C4-2B (cell line): ENCODE measurements at regions not wholly inside any gene's neighbourhood (a gene's known extent, or its start where the extent isn't known, plus 50 kb on each side); places are given as distances from the start of the nearest gene placed in this dataset.
A peak's percentile ranks its signal among the peaks of the same experiment; 100 is the strongest.

Source experiments
- H3K27ac ChIP-seq: fragments of 450-650 bp; 2 replicates; pipeline ENCODE4 v1.5.1; 2017
- ZFX ChIP-seq: fragments of 450-650 bp; IDR thresholded peaks from 2 replicates; pipeline ENCODE4 v1.6.1; 2017
- TF ChIP-seq, protein P1 (sequence below): fragments of 450-650 bp; conservative IDR thresholded peaks from 2 replicates; pipeline ENCODE4 v1.5.1; 2017; ENCODE audit warnings: mild to moderate bottlenecking

DNA sequence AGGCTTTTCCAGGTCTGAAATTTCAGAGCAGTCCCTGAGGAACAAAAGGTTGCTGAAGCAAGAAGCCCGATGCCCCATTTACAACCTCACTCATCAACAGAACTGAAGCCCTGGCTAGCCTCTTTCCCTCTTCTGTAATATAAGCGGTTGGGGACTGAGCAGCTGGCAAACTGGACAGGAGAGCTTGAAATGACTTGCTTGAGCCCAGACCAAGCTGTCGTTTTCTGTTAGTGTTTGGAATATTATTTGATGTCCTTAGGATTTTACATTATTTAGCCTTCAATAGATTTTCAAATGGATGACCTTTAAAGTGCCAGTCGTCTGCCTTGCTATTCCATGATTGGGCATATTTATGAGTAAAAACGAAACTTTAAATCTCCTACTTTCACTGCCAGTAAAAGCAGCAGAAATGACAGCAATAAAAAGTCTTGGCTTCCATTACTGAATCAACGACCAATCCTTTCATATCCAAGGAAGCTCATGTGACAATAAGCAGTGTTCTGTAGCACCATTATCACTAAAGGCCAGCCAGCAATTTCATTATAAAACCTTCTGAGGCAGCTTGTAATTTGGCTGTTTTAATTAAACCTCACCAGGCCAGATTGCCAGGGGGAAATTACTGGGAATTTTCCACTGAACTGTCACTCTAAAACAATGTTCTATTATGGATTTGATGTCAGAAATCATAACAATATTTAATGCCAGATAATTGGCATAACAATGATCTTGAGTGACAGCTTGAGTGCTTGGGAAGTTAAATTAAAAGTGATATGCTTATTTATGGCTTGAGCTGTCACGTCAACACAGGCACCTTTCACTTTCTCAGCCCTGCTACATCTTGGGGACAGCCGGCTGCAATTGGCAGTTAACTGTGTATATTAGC lies 85.9 kb downstream of the LSMEM1 start:
- TF ChIP-seq, protein P1, sequence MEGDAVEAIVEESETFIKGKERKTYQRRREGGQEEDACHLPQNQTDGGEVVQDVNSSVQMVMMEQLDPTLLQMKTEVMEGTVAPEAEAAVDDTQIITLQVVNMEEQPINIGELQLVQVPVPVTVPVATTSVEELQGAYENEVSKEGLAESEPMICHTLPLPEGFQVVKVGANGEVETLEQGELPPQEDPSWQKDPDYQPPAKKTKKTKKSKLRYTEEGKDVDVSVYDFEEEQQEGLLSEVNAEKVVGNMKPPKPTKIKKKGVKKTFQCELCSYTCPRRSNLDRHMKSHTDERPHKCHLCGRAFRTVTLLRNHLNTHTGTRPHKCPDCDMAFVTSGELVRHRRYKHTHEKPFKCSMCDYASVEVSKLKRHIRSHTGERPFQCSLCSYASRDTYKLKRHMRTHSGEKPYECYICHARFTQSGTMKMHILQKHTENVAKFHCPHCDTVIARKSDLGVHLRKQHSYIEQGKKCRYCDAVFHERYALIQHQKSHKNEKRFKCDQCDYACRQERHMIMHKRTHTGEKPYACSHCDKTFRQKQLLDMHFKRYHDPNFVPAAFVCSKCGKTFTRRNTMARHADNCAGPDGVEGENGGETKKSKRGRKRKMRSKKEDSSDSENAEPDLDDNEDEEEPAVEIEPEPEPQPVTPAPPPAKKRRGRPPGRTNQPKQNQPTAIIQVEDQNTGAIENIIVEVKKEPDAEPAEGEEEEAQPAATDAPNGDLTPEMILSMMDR, result no peak
- TF ChIP-seq ZFX, result no peak
- H3K27ac ChIP-seq, result no peak overlapping the region

DNA sequence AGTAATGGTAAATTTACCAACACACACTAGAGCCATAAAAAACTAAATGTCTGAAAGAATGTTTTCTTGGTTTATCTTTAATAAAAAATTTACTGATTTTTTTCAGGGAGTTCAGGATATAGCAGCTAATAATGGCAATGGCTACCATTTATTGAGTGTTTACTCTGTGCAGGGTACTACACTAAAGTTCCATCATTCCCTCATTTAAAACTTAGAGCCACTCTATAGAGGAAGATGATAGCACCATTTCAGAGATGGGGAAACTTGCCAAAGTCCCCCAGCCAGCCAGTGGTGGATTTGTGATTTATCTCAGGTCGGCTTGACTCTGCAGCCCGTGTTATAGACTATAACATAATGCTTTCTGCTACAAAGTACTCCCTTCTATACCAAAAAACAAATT lies 86.6 kb downstream of the LSMEM1 start:
- TF ChIP-seq, protein P1, result no peak
- TF ChIP-seq ZFX, result no peak
- H3K27ac ChIP-seq, result no peak overlapping the region

- H3K27ac ChIP-seq, result peak overlapping the region; percentile 48; the same call in 1 of the 2 replicates
- TF ChIP-seq, protein P1, result peak; percentile 73
- TF ChIP-seq ZFX, result no peak
These were observed 91.2 kb downstream of the LSMEM1 start for GRCh38 chr7:112571852-112572607.

GRCh38 chr7:112572669-112573301 lies 92.0 kb downstream of the LSMEM1 start:
- TF ChIP-seq, protein P1, result no peak
- no peak for TF ChIP-seq ZFX
- H3K27ac ChIP-seq, result peak overlapping the region; percentile 52; the same call in 1 of the 2 replicates

GRCh38 chr7:112573302-112574039 lies 92.7 kb downstream of the LSMEM1 start:
- TF ChIP-seq, protein P1, result no peak
- TF ChIP-seq ZFX, result no peak
- peak overlapping the region; percentile 52; the same call in 1 of the 2 replicates for H3K27ac ChIP-seq

GRCh38 chr7:112575864-112576263 lies 95.1 kb downstream of the LSMEM1 start:
- H3K27ac ChIP-seq, result no peak overlapping the region
- TF ChIP-seq, protein P1, result no peak
- TF ChIP-seq ZFX, result no peak
